HepG2 (cell line): ENCODE measurements at regions not wholly inside any gene's neighbourhood (a gene's known extent, or its start where the extent isn't known, plus 50 kb on each side); places are given as distances from the start of the nearest gene placed in this dataset.

ENCODE experiments used
- RFX1 ChIP-seq: fragments of 450-650 bp; IDR thresholded peaks from 2 replicates; pipeline ENCODE4 v1.6.1; 2017
- XRCC5 ChIP-seq: fragments of 200-400 bp; formaldehyde crosslinking; optimal IDR thresholded peaks from 2 replicates; pipeline ENCODE3; 2017; ENCODE audit warnings: mild to moderate bottlenecking, low read length
- ZBED4 ChIP-seq: sonication (generic); formaldehyde crosslinking; IDR thresholded peaks from 2 replicates; pipeline ENCODE4 v1.4.0; 2020; ENCODE audit warnings: missing genetic modification reagents, borderline replicate concordance
- TF ChIP-seq, protein P1 (sequence below): sonication (generic); formaldehyde crosslinking; conservative IDR thresholded peaks from 2 replicates; pipeline ENCODE4 v1.5.0; 2020; ENCODE audit warnings: missing genetic modification reagents
- TF ChIP-seq, protein P2 (sequence below): sonication (generic); formaldehyde crosslinking; IDR thresholded peaks from 2 replicates; pipeline ENCODE4 v1.5.1; 2020; ENCODE audit warnings: missing genetic modification reagents, mild to moderate bottlenecking, borderline replicate concordance
- TF ChIP-seq, protein P3 (sequence below): sonication (generic); formaldehyde crosslinking; conservative IDR thresholded peaks from 2 replicates; pipeline ENCODE4 v1.4.0; 2020; ENCODE audit warnings: missing genetic modification reagents

GRCh38 chr3:76950590-76950989 is 89.3 kb upstream of the ROBO2 start (continued):
- TF ChIP-seq ZBED4 (CRISPR knock-in tag) (no peak), XRCC5 (no peak), RFX1 (no peak)
- TF ChIP-seq, protein P1, sequence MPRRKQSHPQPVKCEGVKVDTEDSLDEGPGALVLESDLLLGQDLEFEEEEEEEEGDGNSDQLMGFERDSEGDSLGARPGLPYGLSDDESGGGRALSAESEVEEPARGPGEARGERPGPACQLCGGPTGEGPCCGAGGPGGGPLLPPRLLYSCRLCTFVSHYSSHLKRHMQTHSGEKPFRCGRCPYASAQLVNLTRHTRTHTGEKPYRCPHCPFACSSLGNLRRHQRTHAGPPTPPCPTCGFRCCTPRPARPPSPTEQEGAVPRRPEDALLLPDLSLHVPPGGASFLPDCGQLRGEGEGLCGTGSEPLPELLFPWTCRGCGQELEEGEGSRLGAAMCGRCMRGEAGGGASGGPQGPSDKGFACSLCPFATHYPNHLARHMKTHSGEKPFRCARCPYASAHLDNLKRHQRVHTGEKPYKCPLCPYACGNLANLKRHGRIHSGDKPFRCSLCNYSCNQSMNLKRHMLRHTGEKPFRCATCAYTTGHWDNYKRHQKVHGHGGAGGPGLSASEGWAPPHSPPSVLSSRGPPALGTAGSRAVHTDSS: no peak
- TF ChIP-seq, protein P2, sequence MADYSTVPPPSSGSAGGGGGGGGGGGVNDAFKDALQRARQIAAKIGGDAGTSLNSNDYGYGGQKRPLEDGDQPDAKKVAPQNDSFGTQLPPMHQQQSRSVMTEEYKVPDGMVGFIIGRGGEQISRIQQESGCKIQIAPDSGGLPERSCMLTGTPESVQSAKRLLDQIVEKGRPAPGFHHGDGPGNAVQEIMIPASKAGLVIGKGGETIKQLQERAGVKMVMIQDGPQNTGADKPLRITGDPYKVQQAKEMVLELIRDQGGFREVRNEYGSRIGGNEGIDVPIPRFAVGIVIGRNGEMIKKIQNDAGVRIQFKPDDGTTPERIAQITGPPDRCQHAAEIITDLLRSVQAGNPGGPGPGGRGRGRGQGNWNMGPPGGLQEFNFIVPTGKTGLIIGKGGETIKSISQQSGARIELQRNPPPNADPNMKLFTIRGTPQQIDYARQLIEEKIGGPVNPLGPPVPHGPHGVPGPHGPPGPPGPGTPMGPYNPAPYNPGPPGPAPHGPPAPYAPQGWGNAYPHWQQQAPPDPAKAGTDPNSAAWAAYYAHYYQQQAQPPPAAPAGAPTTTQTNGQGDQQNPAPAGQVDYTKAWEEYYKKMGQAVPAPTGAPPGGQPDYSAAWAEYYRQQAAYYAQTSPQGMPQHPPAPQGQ (CRISPR knock-in tag): no peak
- TF ChIP-seq, protein P3, sequence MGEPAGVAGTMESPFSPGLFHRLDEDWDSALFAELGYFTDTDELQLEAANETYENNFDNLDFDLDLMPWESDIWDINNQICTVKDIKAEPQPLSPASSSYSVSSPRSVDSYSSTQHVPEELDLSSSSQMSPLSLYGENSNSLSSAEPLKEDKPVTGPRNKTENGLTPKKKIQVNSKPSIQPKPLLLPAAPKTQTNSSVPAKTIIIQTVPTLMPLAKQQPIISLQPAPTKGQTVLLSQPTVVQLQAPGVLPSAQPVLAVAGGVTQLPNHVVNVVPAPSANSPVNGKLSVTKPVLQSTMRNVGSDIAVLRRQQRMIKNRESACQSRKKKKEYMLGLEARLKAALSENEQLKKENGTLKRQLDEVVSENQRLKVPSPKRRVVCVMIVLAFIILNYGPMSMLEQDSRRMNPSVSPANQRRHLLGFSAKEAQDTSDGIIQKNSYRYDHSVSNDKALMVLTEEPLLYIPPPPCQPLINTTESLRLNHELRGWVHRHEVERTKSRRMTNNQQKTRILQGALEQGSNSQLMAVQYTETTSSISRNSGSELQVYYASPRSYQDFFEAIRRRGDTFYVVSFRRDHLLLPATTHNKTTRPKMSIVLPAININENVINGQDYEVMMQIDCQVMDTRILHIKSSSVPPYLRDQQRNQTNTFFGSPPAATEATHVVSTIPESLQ (CRISPR knock-in tag): no peak
